HG03108 (cell line): ENCODE measurements at regions not wholly inside any gene's neighbourhood (a gene's known extent, or its start where the extent isn't known, plus 50 kb on each side); places are given as distances from the start of the nearest gene placed in this dataset.
"Not testable (repeated sequence)": the region's sequence is repeated elsewhere in the genome, so short reads cannot be mapped to it uniquely, and the experiment has no call there.

ENCODE experiments used
- ATAC-seq: cut with Tn5 transposase; IDR thresholded peaks from one replicate; pipeline ENCODE4 v1.9.1; 2021; ENCODE audit warnings: moderate library complexity; ENCODE audit not compliant: unreplicated experiment

DNA sequence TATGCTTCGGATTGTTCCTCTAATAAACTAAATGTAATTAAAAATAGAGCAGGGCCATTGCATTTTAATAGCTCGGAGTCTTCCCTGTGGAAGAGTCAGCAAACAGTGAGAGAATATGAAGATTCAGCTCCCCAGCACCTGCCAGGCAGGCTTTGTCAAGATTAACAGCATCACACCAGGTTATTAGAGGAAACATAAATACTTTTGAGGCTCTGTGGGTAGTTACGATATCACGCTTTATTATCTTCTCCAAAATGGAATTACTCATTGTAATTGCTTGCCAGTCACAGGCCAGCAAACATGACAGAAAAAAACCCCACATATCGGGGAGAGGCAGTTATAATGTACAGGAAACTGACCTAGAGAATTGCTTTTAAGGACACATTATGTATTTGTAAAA is 303.9 kb downstream of the CPS1 start:
- no peak for ATAC-seq

DNA sequence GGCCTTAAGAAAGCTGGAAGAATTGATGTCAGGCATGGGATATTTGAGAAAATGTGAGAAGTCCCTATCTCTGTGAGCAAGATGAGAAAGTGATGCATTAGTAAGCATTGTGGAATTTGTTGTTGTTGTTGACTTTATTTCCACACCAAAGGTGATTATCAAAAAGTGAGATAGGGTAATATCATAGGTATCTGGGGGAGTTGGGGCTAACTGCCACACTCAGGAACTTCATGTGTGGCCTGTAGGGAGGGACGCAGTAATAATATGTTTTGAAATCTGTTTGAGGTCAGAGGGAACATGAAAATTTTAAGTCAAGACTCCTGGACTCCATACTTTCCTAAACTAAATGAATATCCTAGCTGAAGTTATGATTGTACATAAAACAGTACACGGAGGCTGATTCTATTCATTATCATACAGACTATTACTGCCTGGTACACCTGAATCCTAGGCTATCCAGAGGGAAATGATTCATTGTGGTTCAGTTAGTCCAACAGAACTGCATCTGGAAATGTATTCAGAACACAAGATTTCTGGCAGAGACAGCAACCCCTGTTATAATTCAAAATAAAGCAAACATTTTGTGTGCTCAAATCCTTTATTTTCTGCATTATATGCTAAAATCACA is 304.8 kb downstream of the CPS1 start:
- no peak for ATAC-seq

DNA sequence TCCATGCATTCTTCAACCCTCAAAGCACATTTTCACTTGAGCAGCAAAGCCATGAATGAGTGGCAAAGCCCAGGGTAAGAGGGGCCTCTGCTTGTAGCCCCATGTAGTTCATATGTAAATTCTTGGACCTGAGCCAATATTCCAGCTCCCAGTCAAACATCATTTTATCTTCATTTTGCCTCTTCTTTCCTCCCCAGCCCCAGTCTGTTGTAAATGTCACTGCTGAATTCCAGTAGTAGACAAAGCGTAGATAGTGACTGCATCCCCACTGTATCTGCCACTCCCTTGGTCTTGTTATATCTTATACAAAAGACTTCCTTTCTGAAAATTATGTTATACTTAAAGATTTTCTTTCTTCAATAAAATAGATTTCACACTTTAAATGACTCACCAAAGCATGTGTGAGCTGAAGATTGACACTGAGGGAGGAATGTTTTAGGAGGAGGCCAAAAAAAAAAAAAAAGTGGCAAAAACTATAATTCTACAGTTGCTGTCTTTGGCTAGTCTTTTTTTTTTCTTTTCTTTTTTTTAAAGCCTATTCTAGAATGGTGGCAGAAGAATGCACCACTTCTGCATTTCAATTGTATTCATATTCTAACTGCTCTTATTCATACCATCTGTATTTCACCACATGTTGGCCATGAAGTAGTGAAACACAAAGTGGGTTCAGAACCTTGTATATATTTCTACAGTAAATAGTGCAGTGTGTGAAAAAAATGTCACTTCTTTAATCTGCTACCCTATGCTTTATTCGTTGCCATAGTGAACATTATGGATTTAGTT is 306.1 kb downstream of the CPS1 start:
- ATAC-seq: no peak

DNA sequence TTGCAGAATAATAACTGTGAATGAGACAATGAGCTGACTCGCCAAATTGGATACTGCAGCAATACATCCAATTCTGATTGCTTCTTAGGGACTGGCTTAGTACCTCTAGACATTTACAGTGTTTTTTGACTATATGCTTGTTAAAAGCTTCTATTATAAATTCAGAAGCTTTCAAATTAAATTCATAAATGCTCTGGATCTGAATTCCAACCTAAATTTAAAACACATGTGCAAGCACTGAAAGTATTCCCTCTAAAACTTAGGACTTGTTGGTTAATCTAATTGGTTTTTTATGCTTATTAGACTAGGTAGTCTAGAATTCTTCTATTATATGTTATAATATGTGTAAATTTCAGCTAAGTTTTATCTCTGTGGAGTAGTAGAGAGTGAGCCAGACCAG is 306.9 kb downstream of the CPS1 start:
- no peak for ATAC-seq

DNA sequence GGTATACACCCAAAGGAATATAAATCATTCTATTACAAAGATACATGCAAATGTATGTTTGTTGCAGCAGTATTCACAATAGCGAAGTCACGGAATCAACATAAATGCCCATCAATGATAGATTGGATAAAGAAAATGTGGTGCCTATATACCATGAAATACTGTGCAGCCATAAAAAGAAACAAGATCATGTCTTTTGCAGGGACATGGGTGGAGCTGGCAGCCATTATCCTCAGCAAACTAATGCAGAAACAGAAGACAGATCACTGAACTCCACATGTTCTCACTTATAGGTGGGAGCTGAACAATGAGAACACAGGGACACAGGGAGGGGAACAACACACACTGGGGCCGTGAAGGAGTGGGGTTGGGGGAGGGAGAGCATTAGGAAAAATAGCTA is 315.2 kb downstream of the CPS1 start:
- not testable (repeated sequence) for ATAC-seq

DNA sequence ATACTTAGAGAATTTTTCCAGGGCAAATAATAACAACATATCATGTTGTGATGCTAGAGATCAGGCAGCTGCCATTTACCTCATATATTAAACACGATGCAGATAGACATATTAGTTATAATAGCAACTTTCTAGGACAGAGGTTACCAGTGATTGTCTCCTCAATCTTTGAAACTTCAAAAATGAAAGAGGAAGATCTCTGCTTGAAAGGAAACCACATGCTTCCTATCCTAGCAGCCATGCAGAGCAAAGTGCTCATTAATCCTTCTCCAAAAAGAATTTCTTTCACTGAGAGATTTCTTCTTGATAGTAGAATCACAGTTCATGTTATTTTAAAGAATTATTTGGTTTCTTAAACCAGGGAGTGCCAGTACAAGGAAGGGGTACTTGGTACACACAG is 317.2 kb downstream of the CPS1 start:
- ATAC-seq: no peak

DNA sequence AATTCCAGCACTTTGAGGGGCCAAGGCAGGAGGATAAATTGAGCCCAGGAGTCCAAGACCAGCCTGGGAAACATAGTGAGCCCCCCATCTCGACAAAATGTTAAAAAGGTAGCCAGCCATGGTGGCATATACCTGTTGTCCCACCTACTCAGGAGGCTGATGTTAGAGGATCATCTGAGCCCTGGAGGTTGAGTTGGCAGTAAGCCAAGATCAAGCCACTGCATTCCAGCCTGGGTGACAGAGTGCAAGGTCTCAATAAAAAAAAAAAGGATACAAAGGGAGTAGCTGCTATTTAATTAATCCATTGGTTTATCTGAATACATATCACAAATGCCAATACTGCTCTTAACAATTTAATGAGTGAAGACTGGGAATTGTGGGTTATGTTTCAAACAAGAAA is 327.8 kb downstream of the CPS1 start:
- no peak for ATAC-seq

DNA sequence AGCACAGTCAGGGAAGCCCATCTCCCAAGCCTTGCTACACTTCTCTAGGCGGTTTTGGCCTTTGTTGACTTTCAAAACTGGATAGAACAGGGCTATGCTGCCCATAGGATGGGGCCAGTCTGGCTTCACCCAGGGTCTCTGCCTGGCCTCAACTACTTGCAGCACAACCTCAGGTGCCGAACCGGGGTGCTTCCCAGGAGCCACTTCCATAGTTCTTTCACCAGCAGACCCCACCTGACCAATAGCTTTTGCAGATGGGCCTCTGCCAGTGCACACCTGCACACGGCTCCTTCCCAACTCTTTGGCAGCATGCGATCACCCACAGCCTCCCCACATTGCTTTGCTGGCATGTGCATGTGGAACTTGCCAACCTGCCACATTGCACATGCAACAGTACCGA is 331.6 kb downstream of the CPS1 start:
- no peak for ATAC-seq

DNA sequence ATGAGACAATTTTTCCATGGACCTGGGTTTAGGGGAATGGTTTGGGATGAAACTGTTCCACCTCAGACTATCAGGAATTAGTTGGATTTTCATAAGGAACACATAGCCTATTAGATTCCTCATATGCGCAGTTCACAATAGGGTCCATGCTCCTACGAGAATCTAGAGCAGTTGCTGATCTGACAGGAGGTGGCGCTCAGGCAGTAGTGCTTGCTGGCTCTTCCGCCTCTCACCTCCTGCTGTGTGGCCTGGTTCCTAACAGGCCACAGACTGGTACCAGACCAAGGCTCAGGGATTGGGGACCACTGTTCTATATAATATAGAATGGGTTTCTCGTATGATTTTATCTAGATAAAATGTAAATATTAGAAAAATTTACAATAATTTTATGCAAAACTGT is 338.7 kb downstream of the CPS1 start:
- no peak for ATAC-seq

DNA sequence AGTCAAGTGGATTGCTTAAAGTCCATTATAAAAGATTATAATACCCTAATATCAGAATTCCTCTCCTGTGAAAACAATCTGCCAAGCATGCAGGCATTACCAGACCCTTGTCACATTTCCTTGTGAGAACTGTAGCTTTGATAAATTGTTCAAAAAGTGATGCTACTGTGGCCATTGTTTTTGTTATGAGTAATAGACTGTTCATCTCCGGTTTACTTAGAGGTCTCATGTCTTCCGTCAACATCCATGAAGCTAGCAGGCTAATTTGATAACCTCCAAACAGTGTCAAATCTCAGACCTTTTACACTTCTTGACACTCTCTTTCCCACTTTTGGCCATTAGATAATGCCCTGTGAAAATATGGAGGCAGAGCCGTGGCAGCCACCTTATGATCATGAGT is 342.7 kb downstream of the CPS1 start:
- ATAC-seq: no peak

DNA sequence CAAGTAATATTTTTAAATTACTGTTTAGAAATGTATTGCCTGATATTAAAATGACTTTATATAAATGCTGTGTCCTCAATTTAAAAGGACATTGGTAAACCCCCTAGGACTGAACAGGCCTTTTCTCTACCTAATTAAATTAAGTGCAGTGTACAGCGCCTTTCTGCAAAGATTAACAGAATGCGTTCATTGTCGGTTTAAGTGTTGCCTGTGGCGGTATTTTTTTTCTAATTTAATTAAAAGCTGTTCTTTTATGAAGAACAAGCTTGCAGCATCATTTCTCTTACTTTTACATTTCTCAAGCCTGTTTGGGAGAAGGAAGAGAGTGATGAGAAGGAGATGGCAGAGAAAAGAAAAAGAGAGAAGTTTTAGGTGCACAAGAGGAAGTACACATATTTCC is 344.9 kb downstream of the CPS1 start:
- no peak for ATAC-seq

DNA sequence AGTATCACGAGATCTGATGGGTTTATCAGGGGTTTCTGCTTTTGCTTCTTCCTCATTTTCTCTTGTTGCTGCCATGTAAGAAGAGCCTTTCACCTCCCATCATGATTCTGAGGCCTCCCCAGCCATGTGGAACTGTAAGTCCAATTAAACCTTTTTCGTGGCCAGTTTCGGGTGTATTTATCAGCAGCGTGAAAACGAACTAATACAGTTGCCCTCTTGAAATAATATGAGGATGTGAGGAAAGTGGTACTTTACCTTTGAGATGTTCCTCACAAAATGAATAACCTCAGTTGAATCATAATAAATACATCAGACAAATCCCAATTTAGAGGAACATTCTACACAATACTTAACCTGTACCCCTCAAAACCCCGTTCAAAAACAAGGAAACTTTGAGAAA is 356.4 kb downstream of the CPS1 start:
- no peak for ATAC-seq

DNA sequence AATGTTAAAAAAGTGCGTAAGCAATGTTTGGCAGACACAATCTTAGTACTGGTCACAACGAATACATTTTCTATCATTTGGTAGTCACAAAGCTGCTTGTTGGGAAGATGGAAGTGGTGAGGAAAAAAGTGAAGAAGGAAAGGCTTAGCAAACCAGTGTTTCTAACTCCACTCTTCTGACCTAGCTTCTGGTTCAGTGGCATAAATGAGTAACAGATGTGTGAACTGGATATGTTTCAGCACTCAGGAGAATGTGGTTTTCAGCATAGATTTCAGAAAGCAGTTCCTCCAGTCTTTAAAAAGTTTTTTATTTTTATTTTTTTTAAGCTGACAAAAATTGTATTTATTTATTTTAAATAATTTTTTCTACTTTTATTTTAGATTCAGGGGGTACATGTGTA is 357.1 kb downstream of the CPS1 start:
- no peak for ATAC-seq

DNA sequence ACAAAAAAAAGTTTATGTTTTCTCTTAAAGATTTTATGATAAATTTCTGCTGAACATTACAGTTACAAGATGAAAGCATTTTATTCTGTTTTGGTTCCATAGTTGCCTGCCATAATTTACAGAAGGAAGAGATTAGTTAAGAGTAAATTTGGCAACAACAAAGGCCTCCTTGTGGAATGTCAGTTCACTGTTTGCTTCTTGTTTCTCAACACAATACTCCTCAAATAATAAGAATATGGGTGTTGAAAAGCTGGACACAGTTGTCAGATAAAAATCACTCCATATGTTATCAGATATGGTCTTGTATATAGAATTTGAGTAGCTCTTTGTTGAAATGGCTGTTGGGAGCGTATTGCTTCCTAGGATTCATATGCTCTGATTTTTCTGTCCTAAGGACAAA is 359.5 kb downstream of the CPS1 start:
- no peak for ATAC-seq

DNA sequence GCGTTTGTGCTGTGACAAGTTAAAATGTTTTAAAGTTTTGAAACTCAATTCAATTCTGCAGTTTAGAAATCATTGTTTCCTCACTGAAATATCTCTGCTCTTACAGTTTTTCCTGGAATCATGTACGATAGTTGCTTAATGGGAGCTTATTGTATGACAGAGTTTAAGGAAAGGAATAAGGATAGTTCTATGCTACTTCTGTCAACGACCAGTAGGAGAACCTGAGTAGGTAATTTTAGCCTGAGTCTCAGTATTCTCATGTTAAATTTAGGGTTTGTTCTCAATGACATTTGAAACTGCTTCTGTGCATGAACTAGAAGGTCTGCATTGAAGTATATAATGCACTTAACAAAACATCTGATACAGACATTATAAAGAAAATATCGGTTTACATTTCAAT is 361.1 kb downstream of the CPS1 start:
- ATAC-seq: no peak

DNA sequence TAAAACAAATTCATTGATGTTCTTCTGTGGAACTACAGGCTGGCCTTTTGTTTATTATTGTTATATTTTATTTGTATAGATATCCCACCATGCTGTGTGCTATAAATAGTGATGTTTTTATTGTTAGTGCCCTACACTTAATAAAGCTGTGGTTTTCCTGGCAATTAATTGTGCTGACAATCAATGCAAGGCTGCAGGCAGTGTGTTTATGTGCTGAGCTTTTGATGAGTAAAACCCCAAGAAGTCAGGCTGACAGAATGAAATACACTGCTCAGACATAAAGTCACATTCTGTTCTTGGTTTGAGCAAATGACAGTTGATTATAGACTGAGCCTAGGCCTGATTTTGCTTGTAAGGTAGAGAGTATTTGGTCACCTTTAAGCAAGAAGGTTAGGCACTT is 362.7 kb downstream of the CPS1 start:
- no peak for ATAC-seq

DNA sequence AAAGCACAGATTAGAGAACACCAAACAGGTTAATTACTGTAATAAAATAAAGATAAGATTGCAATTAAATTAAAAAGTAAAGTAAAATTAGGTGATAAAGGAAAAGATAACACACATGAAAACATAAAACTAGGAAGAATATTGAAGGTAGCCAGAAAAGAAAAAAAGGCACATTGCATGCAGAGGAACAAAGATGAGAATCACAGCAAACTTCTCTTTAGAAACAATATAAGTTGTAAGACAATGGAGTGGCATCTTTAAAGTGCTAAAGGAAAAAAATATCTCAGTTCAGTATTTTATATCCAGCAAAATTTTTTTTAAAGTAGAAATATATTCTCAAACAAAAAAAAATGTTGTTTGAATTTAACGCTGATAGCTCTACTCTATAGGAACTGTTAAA is 366.0 kb downstream of the CPS1 start:
- no peak for ATAC-seq

DNA sequence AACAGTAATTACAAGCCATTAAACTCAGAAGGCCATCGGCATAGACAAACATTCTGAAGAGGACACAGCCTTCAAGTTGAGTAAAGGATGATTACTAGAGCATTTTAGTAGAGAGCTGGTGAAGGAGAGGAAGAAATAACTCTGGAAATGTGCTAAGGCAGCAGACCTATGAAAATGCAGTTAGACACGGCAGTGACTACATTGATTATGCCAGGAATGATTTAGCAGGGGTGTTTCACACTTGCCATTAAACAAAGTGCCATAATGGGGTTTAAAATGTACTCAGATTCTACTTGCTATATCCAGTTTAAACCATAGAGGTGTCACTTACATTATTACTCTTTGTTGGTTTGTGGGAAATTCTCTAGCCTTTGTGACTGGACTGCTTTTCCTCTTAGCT is 372.3 kb downstream of the CPS1 start:
- no peak for ATAC-seq

DNA sequence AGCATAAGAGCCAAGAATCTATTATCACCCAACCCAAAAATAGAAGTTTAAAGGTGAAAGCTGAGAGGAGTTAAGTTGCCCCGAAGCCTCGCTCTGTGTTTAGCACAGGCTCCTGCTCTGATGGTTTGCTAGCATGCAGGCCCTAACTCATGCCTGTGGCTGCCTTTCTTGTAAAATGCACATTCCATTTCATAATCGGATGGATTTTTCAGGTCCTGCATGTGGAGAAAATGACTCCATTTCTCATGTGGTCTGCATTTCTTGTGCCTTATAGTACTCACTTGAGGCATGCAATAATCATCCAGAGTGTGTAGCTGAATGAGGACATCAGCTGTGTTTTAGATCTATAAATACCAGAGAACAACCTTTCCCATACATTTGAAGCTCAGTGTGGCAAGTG is 381.8 kb downstream of the CPS1 start:
- ATAC-seq: no peak

DNA sequence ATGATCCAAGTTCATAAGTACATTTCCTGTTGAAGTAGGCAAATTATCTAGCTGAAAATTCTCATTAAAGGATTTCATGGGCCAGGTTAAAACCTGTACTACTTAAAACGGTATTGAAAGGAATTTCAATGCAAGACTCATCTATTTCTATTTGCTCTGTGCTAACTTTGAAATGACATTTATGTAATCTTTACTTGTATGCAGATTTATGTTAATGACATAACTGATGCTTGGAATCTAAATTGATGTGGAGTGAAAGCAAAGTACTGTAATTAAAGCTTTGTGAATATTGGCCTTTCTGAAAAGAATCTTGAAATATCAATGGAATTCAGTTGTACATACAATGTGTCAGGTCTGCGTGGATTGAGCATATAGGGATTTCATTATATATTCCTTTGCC is 390.0 kb downstream of the CPS1 start:
- no peak for ATAC-seq

DNA sequence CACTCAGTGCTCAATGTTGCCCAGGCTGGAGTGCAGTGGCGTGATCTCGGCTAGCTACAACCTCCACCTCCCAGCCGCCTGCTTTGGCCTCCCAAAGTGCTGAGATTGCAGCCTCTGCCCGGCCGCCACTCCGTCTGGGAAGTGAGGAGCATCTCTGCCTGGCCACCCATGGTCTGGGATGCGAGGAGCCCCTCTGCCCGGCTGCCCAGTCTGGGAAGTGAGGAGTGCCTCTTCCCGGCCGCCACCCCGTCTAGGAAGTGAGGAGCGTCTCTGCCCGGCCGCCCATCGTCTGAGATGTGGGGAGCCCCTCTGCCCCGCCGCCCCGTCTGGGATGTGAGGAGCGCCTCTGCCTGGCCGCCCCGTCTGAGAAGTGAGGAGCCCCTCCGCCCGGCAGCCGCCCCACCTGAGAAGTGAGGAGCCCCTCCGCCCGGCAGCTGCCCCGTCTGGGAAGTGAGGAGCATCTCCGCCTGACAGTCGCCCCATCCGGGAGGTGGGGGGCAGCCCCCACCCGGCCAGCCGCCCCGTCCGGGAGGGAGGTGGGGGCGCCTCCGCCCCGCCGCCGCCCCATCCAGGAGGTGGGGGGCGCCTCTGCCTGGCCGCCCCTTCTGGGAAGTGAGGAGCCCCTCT is 394.1 kb downstream of the CPS1 start:
- ATAC-seq: not testable (repeated sequence)

DNA sequence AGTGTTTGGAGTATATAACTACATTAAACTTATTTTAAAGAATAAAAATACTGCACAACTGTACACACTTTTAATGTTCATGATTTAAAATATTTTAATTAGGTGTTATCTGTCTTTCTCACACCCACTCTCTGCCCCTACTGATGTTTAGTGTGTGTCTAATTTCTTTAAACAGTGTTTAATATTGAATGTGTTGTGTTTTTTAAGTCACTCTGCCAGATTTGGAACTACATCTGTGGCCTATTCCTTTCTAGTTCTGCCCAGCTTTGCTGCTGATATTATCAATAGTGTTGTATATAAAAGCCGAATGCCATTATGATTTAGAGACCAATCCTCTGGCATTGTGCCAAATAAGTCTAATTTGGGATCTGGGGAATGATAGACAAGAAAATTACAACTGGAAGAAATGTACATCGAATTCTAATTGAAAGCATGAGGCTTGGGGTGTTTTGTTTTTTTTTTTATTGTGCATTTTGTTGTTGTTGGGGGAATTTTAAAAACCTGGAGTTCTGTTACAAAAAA is 398.0 kb downstream of the CPS1 start:
- ATAC-seq: no peak
